ENCODE measurements at regions not wholly inside any gene's neighbourhood (a gene's known extent, or its start where the extent isn't known, plus 50 kb on each side); places are given as distances from the start of the nearest gene placed in this dataset.

DNA sequence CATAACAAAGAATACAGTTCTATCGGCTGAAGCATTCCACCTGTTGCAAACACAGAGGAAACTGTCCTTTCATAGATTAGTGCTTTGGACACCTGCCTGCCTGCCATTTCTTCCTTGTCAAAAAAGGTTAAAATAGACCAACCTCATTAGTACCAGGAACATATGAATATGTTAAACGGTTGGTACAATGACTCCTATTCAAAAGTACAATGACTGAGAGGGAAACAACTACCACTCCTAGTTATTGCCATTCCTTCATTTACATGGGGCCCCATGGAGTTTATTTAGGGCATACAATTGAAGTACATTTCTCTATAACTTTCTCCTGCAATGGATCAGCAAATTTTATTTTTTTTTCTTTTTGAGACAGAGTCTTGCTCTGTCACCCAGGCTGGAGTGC, 77.4 kb upstream of the PIP5K1B start:
- no peaks in the 10 kb centered on the region for H3K9me2 ChIP-seq (replicated peaks; ENCODE audit: low read depth, low read length)
- H3K4me2 ChIP-seq (ENCODE audit: low read depth, low read length, poor library complexity, severe bottlenecking), result no peak overlapping the region
- no peaks in the 10 kb centered on the region for H3K9me3 ChIP-seq (ENCODE audit: insufficient read depth, low read depth, low read length)
- no peaks in the 10 kb centered on the region for H4K20me1 ChIP-seq (ENCODE audit: insufficient read depth, low read length, poor library complexity, severe bottlenecking)
- H3K36me3 ChIP-seq (ENCODE audit: insufficient read depth, low read length), result no peaks in the 10 kb centered on the region
- H3K27me3 ChIP-seq (ENCODE audit: insufficient read depth, low read length, poor library complexity, severe bottlenecking), result no peaks in the 10 kb centered on the region
- no peaks in the 10 kb centered on the region for H3F3A ChIP-seq (ENCODE audit: low read depth)
- H3K4me1 ChIP-seq (ENCODE audit: insufficient read depth, low read length, poor library complexity, severe bottlenecking), result no peaks in the 10 kb centered on the region
- H3K9ac ChIP-seq (ENCODE audit: low read depth, low read length, poor library complexity, severe bottlenecking), result no peak overlapping the region
- H3K79me2 ChIP-seq (ENCODE audit: insufficient read depth, low read length), result no peaks in the 10 kb centered on the region
- TF ChIP-seq EZH2phosphoT487 (IDR thresholded peaks at IDR 0.05; ENCODE audit: borderline replicate concordance), result no peak
- no peak for TF ChIP-seq CTCF (conservative IDR thresholded peaks at IDR 0.05; ENCODE audit: low read length)
- H3K4me3 ChIP-seq (ENCODE audit: low read length, poor library complexity, severe bottlenecking), result no peak overlapping the region
- H2AFZ ChIP-seq (ENCODE audit: low read length), result no peak overlapping the region

DNA sequence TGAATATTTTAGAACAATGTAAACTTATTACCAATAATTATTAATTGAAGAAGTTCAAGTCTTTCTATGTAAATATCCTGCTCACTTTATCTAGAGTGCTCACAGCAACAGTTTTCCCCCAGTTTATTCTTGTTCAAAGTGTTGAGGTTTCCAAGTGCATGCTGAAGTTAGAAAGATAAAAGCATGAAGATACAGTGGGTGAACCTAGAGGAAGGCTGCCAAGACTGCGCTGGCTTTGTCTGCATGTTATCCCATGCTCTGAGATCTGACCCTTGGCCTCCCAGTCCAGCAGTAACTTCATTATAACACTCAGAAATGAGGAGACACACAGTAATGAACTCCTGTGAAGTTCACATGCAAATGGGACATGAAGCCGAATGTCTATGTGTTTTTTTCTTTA, 76.0 kb upstream of the PIP5K1B start:
- Histone ChIP-seq H3F3A (ENCODE audit: low read depth) (no peaks in the 10 kb centered on the region), H3K9me2 (replicated peaks; ENCODE audit: low read depth, low read length) (no peaks in the 10 kb centered on the region), H3K36me3 (ENCODE audit: insufficient read depth, low read length) (no peaks in the 10 kb centered on the region), H2AFZ (ENCODE audit: low read length) (no peak overlapping the region), H3K4me3 (ENCODE audit: low read length, poor library complexity, severe bottlenecking) (no peak overlapping the region), H3K9me3 (ENCODE audit: insufficient read depth, low read depth, low read length) (no peaks in the 10 kb centered on the region), H3K79me2 (ENCODE audit: insufficient read depth, low read length) (no peaks in the 10 kb centered on the region), H3K9ac (ENCODE audit: low read depth, low read length, poor library complexity, severe bottlenecking) (no peak overlapping the region), H3K4me1 (ENCODE audit: insufficient read depth, low read length, poor library complexity, severe bottlenecking) (no peaks in the 10 kb centered on the region), H3K4me2 (ENCODE audit: low read depth, low read length, poor library complexity, severe bottlenecking) (no peak overlapping the region), H3K27me3 (ENCODE audit: insufficient read depth, low read length, poor library complexity, severe bottlenecking) (no peaks in the 10 kb centered on the region), H4K20me1 (ENCODE audit: insufficient read depth, low read length, poor library complexity, severe bottlenecking) (no peaks in the 10 kb centered on the region)
- TF ChIP-seq EZH2phosphoT487 (IDR thresholded peaks at IDR 0.05; ENCODE audit: borderline replicate concordance), result no peak
- no peak for TF ChIP-seq CTCF (conservative IDR thresholded peaks at IDR 0.05; ENCODE audit: low read length)

DNA sequence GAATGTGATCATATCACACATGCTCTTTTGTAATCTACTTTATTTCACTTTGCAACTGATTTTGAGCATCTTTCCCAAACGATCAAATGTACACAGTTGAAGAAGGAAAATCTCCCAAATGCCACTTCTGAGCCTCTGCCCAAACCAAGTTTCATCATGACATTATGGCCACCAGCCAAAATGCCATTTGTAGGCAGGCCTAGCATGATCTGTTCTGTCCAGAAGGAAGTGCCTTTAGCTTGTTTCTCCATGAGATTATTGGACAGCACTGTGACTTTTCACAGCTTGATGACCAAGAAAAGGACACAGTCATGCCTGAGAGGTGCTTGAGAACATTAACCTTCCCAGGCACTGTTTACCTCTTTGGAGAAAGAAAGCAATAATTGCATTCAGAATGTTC, 73.2 kb upstream of the PIP5K1B start:
- no peak overlapping the region for H3K4me2 ChIP-seq (ENCODE audit: low read depth, low read length, poor library complexity, severe bottlenecking)
- TF ChIP-seq EZH2phosphoT487 (IDR thresholded peaks at IDR 0.05; ENCODE audit: borderline replicate concordance) (no peak), CTCF (conservative IDR thresholded peaks at IDR 0.05; ENCODE audit: low read length) (no peak)
- no peaks in the 10 kb centered on the region for H4K20me1 ChIP-seq (ENCODE audit: insufficient read depth, low read length, poor library complexity, severe bottlenecking)
- H3K9me2 ChIP-seq (replicated peaks; ENCODE audit: low read depth, low read length), result no peaks in the 10 kb centered on the region
- no peak overlapping the region for H3K4me3 ChIP-seq (ENCODE audit: low read length, poor library complexity, severe bottlenecking)
- no peaks in the 10 kb centered on the region for H3F3A ChIP-seq (ENCODE audit: low read depth)
- H3K27me3 ChIP-seq (ENCODE audit: insufficient read depth, low read length, poor library complexity, severe bottlenecking), result no peaks in the 10 kb centered on the region
- H3K9me3 ChIP-seq (ENCODE audit: insufficient read depth, low read depth, low read length), result no peaks in the 10 kb centered on the region
- H3K36me3 ChIP-seq (ENCODE audit: insufficient read depth, low read length), result no peaks in the 10 kb centered on the region
- H3K4me1 ChIP-seq (ENCODE audit: insufficient read depth, low read length, poor library complexity, severe bottlenecking), result no peaks in the 10 kb centered on the region
- H3K79me2 ChIP-seq (ENCODE audit: insufficient read depth, low read length), result no peaks in the 10 kb centered on the region
- no peak overlapping the region for H3K9ac ChIP-seq (ENCODE audit: low read depth, low read length, poor library complexity, severe bottlenecking)
- H2AFZ ChIP-seq (ENCODE audit: low read length), result no peak overlapping the region
